Gastrocnemius medialis (tissue), 4 donors: ENCODE measurements at regions not wholly inside any gene's neighbourhood (a gene's known extent, or its start where the extent isn't known, plus 50 kb on each side); places are given as distances from the start of the nearest gene placed in this dataset.

Experiments used
- POLR2A ChIP-seq, 2 donors: fragments of 450-650 bp; IDR thresholded peaks; one replicate each; pipeline ENCODE4 v1.6.1; 2017; ENCODE audit warnings: antibody characterized with exemption in 2 of 2, mild to moderate bottlenecking in 2 of 2, moderate library complexity in 2 of 2
- TF ChIP-seq, protein P1 (sequence below), 5 experiments: fragments of 450-650 bp in 3 of 5; fragments of 200-600 bp in 2 of 5; sonication (generic) in 2 of 5; IDR thresholded peaks in 4 of 5; conservative IDR thresholded peaks in 1 of 5; 1 replicate in 4 of 5; 2 replicates in 1 of 5; pipeline ENCODE4 v1.5.1; 2016 to 2019; ENCODE audit warnings: antibody characterized with exemption in 5 of 5, mild to moderate bottlenecking in 3 of 5, moderate library complexity in 3 of 5

GRCh38 chr20:29741894-29742698 lies 1515.4 kb upstream of the DEFB115 start:
- TF ChIP-seq, protein P1, sequence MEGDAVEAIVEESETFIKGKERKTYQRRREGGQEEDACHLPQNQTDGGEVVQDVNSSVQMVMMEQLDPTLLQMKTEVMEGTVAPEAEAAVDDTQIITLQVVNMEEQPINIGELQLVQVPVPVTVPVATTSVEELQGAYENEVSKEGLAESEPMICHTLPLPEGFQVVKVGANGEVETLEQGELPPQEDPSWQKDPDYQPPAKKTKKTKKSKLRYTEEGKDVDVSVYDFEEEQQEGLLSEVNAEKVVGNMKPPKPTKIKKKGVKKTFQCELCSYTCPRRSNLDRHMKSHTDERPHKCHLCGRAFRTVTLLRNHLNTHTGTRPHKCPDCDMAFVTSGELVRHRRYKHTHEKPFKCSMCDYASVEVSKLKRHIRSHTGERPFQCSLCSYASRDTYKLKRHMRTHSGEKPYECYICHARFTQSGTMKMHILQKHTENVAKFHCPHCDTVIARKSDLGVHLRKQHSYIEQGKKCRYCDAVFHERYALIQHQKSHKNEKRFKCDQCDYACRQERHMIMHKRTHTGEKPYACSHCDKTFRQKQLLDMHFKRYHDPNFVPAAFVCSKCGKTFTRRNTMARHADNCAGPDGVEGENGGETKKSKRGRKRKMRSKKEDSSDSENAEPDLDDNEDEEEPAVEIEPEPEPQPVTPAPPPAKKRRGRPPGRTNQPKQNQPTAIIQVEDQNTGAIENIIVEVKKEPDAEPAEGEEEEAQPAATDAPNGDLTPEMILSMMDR (IDR thresholded peaks at IDR 0.05 in 4 of 5, conservative IDR thresholded peaks at IDR 0.05 in 1 of 5) = no peak
- TF ChIP-seq POLR2A (IDR thresholded peaks at IDR 0.05) = no peak
